Stimulated activated effector memory CD8-positive, alpha-beta T cell treated with anti-CD3 and anti-CD28 coated beads, Interleukin-12 subunit alpha, Interleukin-12 subunit beta, amount 100 ng/mL, for 72 hours (primary cell): ENCODE measurements at regions not wholly inside any gene's neighbourhood (a gene's known extent, or its start where the extent isn't known, plus 50 kb on each side); places are given as distances from the start of the nearest gene placed in this dataset.
A peak's percentile ranks its signal among the peaks of the same experiment; 100 is the strongest.

ENCODE experiments used
- ATAC-seq: fragments of 150-1000 bp; cut with Tn5 transposase; 2 replicates; pipeline ENCODE4 v1.10.0; 2021
- DNase-seq, 2 donors: peaks; one replicate each; pipeline ENCODE4 v3.0.0; 2021 to 2022; ENCODE audit warnings: low spot score in 2 of 2
- H3K27ac Mint-ChIP-seq: one replicate; pipeline ENCODE4 v1.8.0; 2022; ENCODE audit warnings: mild to moderate bottlenecking, mixed read lengths
- H3K36me3 Mint-ChIP-seq: one replicate; pipeline ENCODE4 v1.8.0; 2022; ENCODE audit warnings: mild to moderate bottlenecking, mixed read lengths
- H3K4me1 Mint-ChIP-seq: one replicate; pipeline ENCODE4 v1.8.0; 2022; ENCODE audit warnings: mixed read lengths
- H3K4me3 Mint-ChIP-seq: one replicate; pipeline ENCODE4 v1.8.0; 2022; ENCODE audit warnings: mild to moderate bottlenecking, mixed read lengths
- H3K9me3 Mint-ChIP-seq: one replicate; pipeline ENCODE4 v1.8.0; 2022; ENCODE audit warnings: mixed read lengths

GRCh38 chr7:72524037-72524436 is 111.9 kb upstream of the CALN1 start:
- H3K4me1 Mint-ChIP-seq, result no peaks in the 10 kb centered on the region
- H3K9me3 Mint-ChIP-seq, result peaks cover 3% of the 10 kb centered on the region
- ATAC-seq, result no peak
- no peaks in the 10 kb centered on the region for H3K36me3 Mint-ChIP-seq
- no peak for DNase-seq
- no peak overlapping the region for H3K4me3 Mint-ChIP-seq
- no peak overlapping the region for H3K27ac Mint-ChIP-seq

GRCh38 chr7:72504061-72504706 is 92.0 kb upstream of the CALN1 start:
- Mint-ChIP-seq H3K27ac (no peak overlapping the region), H3K36me3 (no peaks in the 10 kb centered on the region), H3K4me3 (no peak overlapping the region), H3K9me3 (no peaks in the 10 kb centered on the region), H3K4me1 (no peaks in the 10 kb centered on the region)
- DNase-seq, result no peak
- no peak for ATAC-seq

- H3K36me3 Mint-ChIP-seq, result no peaks in the 10 kb centered on the region
- no peaks in the 10 kb centered on the region for H3K9me3 Mint-ChIP-seq
- no peak for ATAC-seq
Measured at GRCh38 chr7:72503644-72504043, 91.5 kb upstream of the CALN1 start.

GRCh38 chr7:72494807-72495206 is 82.7 kb upstream of the CALN1 start:
- Mint-ChIP-seq H3K9me3 (peaks cover 6% of the 10 kb centered on the region), H3K4me1 (no peaks in the 10 kb centered on the region), H3K27ac (no peak overlapping the region), H3K4me3 (no peak overlapping the region), H3K36me3 (no peaks in the 10 kb centered on the region)
- ATAC-seq (no peak), DNase-seq (no peak)

More at GRCh38 chr7:72503644-72504043, 91.5 kb upstream of the CALN1 start:
- H3K27ac Mint-ChIP-seq, result no peak overlapping the region
- H3K4me3 Mint-ChIP-seq, result no peak overlapping the region
- no peak for DNase-seq
- H3K4me1 Mint-ChIP-seq, result no peaks in the 10 kb centered on the region

- peaks cover 6% of the 10 kb centered on the region for H3K9me3 Mint-ChIP-seq
- no peak overlapping the region for H3K27ac Mint-ChIP-seq
- H3K36me3 Mint-ChIP-seq, result no peaks in the 10 kb centered on the region
- ATAC-seq (no peak), DNase-seq (peak; percentile 26 to 72)
- H3K4me1 Mint-ChIP-seq, result no peaks in the 10 kb centered on the region
- H3K4me3 Mint-ChIP-seq, result no peak overlapping the region
Measured at GRCh38 chr7:72493850-72494661, 81.9 kb upstream of the CALN1 start.

- peaks cover 3% of the 10 kb centered on the region for H3K9me3 Mint-ChIP-seq
- ATAC-seq (no peak), DNase-seq (no peak)
- H3K36me3 Mint-ChIP-seq, result no peaks in the 10 kb centered on the region
- H3K4me1 Mint-ChIP-seq, result no peaks in the 10 kb centered on the region
- no peak overlapping the region for H3K4me3 Mint-ChIP-seq
- H3K27ac Mint-ChIP-seq, result no peak overlapping the region
Measured at GRCh38 chr7:72492461-72493065, 80.4 kb upstream of the CALN1 start.

- no peak for ATAC-seq
- peaks cover 6% of the 10 kb centered on the region for H3K9me3 Mint-ChIP-seq
- H3K4me1 Mint-ChIP-seq, result no peaks in the 10 kb centered on the region
Measured at GRCh38 chr7:72490301-72490700, 78.2 kb upstream of the CALN1 start.

GRCh38 chr7:72481934-72482333 is 69.8 kb upstream of the CALN1 start:
- Mint-ChIP-seq H3K4me1 (no peaks in the 10 kb centered on the region), H3K36me3 (no peaks in the 10 kb centered on the region), H3K4me3 (no peak overlapping the region), H3K9me3 (peaks cover 7% of the 10 kb centered on the region), H3K27ac (no peak overlapping the region)
- DNase-seq, result no peak
- no peak for ATAC-seq

More at GRCh38 chr7:72490301-72490700, 78.2 kb upstream of the CALN1 start:
- no peak overlapping the region for H3K4me3 Mint-ChIP-seq
- no peak overlapping the region for H3K27ac Mint-ChIP-seq
- DNase-seq, result no peak
- no peaks in the 10 kb centered on the region for H3K36me3 Mint-ChIP-seq

- H3K36me3 Mint-ChIP-seq, result no peaks in the 10 kb centered on the region
- H3K9me3 Mint-ChIP-seq, result peaks cover 13% of the 10 kb centered on the region
- no peak overlapping the region for H3K4me3 Mint-ChIP-seq
- no peaks in the 10 kb centered on the region for H3K4me1 Mint-ChIP-seq
- no peak for DNase-seq
- no peak for ATAC-seq
- H3K27ac Mint-ChIP-seq, result no peak overlapping the region
Measured at GRCh38 chr7:72476608-72477305, 64.6 kb upstream of the CALN1 start.

GRCh38 chr7:72467237-72467636 is 55.1 kb upstream of the CALN1 start:
- Mint-ChIP-seq H3K9me3 (peaks cover 4% of the 10 kb centered on the region), H3K4me1 (no peaks in the 10 kb centered on the region), H3K27ac (no peak overlapping the region), H3K4me3 (no peak overlapping the region), H3K36me3 (no peaks in the 10 kb centered on the region)
- DNase-seq (no peak), ATAC-seq (no peak)

- ATAC-seq (no peak), DNase-seq (no peak)
- no peak overlapping the region for H3K27ac Mint-ChIP-seq
- H3K4me1 Mint-ChIP-seq, result no peaks in the 10 kb centered on the region
- peaks cover 4% of the 10 kb centered on the region for H3K9me3 Mint-ChIP-seq
- H3K4me3 Mint-ChIP-seq, result no peak overlapping the region
- H3K36me3 Mint-ChIP-seq, result no peaks in the 10 kb centered on the region
Measured at GRCh38 chr7:72466797-72467196, 54.7 kb upstream of the CALN1 start.

GRCh38 chr7:72465521-72465920 is 53.4 kb upstream of the CALN1 start:
- ATAC-seq (no peak), DNase-seq (no peak)
- Mint-ChIP-seq H3K27ac (peak overlapping the region; percentile 17), H3K4me3 (no peak overlapping the region), H3K36me3 (no peaks in the 10 kb centered on the region), H3K9me3 (peaks cover 4% of the 10 kb centered on the region), H3K4me1 (no peaks in the 10 kb centered on the region)

GRCh38 chr7:72462311-72462710 is 50.2 kb upstream of the CALN1 start:
- Mint-ChIP-seq H3K4me1 (no peaks in the 10 kb centered on the region), H3K4me3 (no peak overlapping the region), H3K36me3 (no peaks in the 10 kb centered on the region), H3K27ac (no peak overlapping the region), H3K9me3 (peaks cover 4% of the 10 kb centered on the region)
- no peak for ATAC-seq
- DNase-seq, result no peak
